ENCODE measurements at regions not wholly inside any gene's neighbourhood (a gene's known extent, or its start where the extent isn't known, plus 50 kb on each side); places are given as distances from the start of the nearest gene placed in this dataset.

- DNase-seq = no peak
Measured at GRCh38 chr18:43651057-43651456, 373.8 kb upstream of the SYT4 start.

DNA sequence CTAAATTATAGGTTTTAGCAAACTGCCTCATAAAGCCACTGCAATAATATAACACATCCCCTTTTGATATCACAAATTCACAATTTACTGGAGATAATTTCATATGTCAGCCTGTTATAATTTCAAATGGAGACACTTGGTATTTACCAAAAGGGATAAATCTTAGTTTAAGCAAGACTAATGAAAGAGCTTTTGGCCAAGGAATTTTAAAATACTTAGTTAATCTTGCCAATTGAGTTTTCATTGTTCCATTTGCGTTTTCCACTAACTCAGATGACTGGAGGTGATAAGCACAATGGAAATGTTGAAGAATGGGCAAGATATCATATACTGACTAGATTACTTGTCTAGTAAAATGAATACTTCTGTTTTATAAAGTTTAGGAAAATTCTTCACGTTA, 379.3 kb upstream of the SYT4 start:
- no peak for DNase-seq

DNA sequence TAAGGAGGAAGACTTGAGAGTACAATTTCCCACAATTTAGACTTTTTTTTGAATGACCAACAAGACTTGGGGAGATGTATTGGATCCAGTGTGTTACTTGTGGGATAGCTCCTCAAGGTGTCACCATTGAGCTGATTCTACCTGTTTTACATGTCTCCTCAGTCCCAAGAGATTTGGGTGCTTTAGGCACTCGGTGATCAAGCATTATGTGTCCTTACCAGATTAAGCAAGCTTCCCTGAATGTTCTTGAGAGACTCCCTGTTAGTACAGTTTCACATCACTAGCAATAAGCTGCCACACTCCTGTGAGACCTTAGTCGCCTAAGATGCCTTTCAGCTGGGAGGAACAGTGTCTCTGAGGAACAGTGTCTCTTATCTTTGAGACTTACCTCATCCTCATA, 384.3 kb upstream of the SYT4 start:
- no peak for DNase-seq

DNA sequence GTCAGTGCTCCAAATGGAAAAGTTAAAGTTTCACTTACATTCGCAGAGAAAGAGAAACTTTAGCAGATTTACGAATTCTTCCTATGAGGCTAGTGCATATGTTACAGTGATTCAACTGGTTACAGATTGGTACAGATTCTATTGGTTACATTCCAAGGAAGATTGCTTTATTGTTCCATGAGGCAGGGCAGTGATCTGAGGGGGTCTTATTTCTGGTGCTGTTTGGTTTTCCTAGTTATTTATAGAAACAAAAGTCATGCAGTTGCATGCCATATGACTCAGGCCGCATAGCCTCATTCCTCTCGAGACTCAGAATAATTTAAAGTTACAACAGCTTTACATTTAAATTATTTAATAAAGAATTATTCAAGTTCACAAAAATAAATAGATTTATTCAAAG, 385.4 kb upstream of the SYT4 start:
- no peak for DNase-seq

- DNase-seq = no peak
Measured at GRCh38 chr18:43663159-43663558, 385.9 kb upstream of the SYT4 start.

GRCh38 chr18:43664487-43665008, 387.3 kb upstream of the SYT4 start:
- no peak for DNase-seq

DNA sequence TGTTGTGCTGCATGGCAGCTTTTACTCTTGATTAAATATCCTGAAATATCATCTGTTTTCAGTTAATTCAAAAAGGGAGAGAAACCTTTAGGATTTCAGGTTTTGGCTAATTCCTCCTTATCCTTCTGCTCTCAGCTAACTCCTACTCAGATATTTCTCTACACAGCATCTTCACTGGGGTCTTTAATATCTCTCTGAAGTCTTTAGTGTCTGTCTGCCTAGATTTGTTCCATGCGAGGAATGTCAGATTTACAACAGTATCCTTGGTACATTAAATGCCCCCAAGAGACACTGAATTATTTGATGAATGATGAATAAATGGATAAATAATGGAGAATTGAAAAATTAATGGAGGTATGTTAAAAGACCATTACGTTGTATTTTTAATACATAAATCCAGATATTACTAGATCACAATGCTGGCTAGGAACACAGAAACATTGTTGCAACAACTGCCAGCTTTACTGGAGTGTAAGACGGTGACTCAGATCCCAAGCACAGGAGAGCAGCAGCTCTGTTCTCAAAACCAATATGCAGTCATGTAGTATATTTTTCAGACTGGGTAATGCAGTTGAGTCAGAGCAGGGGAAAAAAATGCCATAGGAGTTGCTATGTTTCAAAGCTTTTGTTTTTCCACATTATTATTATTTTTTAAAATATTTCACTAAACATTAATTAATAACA, 388.0 kb upstream of the SYT4 start:
- no peak for DNase-seq

DNA sequence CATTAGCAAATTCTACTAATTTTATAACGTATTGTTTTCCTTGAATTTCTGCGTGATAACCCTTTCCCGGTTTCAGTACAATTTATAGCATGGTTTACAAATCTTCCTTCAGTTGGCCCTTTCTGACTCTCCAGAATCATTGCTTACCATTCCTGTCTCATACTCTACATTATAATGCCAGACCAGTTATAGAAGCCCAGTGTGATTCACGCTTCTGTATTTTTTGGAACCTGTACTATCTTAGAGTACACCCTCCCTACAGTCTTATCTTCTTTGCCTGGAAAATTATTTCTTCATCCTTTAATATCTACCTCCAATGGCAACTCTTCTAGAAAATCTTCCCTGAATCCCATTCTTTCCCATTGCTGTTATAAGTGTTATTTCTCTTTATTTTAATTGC, 391.6 kb upstream of the SYT4 start:
- DNase-seq = no peak

DNA sequence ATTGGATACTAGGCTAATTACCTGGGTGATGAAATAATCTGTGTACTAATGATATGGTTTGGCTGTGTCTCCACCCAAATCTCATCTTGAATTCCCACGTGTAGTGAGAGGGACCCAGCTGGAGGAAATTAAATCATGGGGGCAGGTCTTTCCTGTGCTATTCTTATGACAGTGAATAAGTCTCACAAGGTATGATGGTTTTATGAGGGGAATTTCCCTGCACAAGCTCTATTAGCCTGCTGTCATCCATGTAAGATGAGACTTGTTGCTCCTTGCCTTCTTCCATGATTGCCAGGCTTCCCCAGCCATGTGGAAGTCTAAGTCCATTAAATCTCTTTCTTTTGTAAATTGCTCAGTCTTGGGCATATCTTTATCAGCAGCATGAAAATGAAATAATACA, 394.1 kb upstream of the SYT4 start:
- DNase-seq = no peak

DNA sequence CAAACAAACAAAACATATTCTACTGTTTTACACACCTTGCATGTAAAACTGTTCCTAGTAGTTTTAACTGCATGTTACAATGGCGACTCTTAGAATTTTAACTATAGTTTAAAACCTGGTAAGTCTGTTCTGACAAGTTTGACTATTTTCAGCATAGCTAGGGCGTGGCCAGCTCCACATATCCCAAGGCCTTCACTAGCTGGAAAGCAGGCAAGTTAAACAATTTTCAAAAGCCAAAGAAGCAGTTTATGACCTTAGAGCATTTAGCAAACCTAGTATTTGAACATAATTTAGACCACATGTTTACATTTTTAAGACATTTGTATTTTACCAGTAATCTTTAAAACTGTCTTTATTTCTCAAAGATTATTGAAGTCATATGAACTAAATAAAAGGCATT, 402.8 kb upstream of the SYT4 start:
- DNase-seq = no peak

- DNase-seq = no peak
Measured at GRCh38 chr18:43681661-43682060, 404.4 kb upstream of the SYT4 start.

DNA sequence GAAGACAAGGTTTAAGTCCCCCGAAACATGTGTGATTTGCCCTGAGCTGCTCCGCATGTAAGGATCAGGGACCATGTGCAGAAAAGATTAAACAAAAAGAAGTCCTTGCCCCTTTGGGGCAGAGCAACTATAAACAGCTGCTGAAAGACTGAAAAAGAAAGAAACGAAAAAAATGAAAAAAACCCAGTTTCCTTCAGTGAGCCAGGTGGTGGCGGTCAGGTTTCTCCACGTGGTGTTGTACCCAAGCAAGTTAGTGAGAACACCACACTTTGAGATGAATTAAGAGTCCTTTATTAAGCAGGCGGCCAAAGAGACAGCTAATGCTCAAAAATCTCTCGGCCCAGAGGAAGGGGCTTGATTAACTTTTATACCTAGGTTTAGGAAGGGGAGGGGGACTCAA, 404.9 kb upstream of the SYT4 start:
- DNase-seq = no peak

- DNase-seq = no peak
Measured at GRCh38 chr18:43686709-43687108, 409.4 kb upstream of the SYT4 start.

DNA sequence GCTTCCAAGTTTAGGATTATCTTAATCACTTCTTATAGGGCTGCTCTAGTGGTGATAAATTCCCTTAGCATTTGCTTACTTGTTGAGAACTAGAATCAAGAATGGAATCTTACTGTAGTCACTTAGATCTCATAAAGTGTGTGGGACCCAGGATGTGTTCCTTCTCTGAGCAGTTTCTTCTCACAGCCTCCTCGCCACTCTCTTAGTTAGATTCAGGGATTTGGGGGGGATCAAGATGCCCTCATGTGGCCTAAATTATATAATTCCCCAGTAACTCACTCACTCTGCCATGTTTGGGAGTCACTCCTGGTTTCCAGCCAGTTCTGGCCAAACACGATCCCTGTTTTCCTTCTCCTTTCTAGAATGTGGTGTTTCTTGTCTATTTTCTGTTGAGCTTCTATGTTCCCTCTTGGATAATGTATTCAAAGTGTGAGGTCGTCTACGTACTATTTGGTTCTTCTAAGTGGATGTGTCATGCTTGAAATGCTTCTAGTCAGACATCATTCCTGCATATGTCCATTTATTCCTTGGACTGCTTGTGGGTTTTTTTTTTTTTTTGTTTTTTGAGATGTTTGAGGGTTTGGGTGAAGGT, 414.9 kb upstream of the SYT4 start:
- DNase-seq = no peak

GRCh38 chr18:43702399-43702798, 425.1 kb upstream of the SYT4 start:
- no peak for DNase-seq

- no peak for DNase-seq
Measured at GRCh38 chr18:43703050-43703449, 425.8 kb upstream of the SYT4 start.

DNA sequence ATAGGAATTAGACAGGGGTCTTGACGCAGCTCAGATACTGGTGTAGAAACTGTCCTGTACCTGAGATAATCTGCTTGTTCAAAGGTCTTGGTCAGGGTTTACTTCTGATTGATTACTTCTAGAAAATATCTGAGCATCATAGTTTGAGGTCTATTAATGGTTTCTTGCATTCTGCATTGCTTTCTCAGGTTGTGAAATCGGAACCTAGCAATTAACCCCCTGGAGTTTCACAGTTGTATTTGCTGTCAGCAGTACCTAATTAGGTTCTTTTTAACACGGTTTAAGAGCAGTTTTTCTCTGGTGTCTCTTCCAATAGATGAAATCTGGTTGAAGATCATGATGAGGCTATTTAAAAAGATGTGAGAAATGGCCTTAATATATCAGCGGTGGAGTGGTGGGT, 428.6 kb upstream of the SYT4 start:
- DNase-seq = no peak

DNA sequence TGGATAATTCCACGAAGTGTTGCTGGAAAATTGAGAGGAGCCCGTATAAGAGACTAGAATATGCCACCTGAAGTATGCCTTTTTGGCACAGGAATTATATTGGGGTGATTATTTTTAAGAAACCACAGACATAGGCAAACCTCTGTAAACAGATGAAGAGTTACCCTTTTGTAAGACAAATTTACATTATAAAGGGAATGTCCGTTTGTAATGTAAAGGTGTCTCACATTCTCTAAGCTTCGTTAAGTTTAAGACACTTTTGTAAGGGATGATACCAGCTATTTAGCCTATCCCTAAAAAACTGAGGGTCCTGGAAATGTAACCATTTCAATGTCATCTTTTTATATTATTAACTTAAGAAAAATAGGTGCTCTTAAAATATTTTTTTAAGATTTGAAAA, 432.8 kb upstream of the SYT4 start:
- no peak for DNase-seq

GRCh38 chr18:43714343-43715010, 437.2 kb upstream of the SYT4 start:
- no peak for DNase-seq

DNA sequence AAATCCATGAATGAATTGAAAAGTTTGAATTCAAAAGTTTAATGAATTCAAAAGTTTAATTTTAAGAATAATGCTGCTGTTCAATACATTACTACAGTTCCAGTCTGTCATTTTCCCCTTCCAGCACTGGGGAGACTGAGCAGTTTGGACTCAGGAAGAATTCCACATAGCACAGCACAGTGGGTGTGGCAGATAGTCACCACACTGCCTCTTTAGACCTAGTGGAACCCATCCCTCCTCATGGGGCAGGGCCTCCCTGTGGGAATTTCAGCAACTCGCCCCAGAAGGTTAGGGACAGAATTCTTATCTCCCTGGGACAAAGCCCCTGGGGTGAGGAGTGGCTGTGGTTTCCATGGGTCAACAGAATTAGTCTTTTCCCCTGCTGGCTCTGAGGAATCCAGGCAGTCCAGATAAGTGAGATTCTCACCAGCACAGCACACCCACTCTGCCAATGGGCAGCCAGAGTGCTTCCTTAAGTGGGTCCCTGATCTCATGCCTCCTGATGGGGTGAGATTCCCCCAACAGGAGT, 442.0 kb upstream of the SYT4 start:
- no peak for DNase-seq

DNA sequence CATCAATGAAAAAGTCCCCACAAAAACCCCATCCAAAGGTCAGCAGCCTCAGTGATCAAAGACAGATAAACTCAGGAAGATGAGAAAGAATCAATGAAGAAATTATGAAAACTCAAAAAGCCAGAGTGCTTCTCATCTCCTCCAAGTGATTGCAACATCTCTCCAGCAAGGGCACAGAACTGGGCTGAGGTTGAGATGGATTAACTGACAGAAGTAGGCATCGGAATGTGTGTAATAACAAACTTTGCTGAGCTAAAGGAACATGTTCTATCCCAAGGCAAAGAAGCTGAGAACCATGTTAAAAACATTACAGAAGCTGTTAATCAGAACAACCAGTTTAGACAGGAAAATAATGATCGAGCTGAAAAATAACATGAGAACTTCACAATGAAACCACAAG, 442.8 kb upstream of the SYT4 start:
- no peak for DNase-seq

DNA sequence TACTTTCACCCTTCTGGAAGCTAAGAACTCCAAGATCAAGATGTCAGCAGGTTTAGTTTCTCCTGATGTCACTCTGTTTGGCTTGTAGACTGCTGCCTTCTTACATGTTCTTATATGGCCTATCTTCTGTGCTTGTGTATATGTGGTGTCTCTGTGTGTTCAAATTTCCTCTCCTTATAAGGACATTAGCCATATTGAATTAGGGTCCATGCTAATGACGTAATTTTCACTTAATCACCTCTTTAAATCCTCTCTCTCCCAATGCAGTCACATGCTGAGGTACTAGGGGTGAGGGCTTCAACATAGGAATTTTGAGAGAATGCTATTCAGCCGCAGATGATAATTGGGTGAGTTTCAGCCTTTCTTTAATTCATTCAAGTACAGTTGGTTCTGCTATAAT, 458.3 kb upstream of the SYT4 start:
- no peak for DNase-seq

DNA sequence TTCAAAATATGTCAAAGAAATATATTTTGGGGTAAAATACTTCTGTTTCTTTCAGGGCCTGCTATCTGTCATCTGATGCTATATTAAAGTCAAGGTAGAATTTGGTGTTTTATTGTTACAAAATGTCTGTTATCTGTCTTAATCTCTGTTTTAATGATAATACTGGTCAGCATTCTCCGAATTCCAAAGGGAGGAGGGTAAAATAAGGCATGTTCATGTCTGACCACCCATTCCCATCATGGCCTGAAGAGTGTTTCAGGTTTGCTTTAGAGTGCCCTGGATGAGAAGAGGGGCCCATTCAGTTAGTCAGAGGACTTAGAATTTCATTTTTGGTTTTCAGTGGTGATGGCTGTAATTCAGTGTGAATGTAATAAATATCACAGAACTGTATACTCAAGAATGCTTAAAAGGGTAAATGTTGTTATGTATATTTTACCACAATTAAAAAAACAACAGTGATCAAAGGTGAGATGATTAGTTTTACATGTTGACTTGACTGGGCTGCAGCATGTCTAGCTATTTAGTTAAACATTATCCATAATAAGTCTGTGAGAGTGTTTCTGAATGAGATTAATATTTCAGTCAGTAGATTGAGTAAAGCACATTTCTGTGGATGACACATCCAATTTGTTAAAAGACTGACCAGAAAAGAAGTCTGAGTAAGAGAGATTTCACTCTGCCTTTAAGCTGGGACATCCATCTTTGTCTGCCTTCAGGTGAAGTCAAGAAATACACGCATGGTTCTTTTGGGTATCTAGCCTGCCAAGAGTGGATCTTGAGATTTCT, 467.9 kb upstream of the SYT4 start:
- no peak for DNase-seq

Data from SIG-M5 (cell line).